ENCODE measurements at regions not wholly inside any gene's neighbourhood (a gene's known extent, or its start where the extent isn't known, plus 50 kb on each side); places are given as distances from the start of the nearest gene placed in this dataset.

GRCh38 chr18:11199477-11199876 lies 50.1 kb upstream of the PIEZO2 start:
- TF ChIP-seq POLR2A (IDR thresholded peaks at IDR 0.05; ENCODE audit: low read length), result no peak
- no peak for TF ChIP-seq GATA1 (IDR thresholded peaks at IDR 0.05; ENCODE audit: low read depth, low read length)
